Mammary epithelial cell (primary cell): ENCODE measurements at regions not wholly inside any gene's neighbourhood (a gene's known extent, or its start where the extent isn't known, plus 50 kb on each side); places are given as distances from the start of the nearest gene placed in this dataset.

Experiments used
- EZH2 ChIP-seq: IDR thresholded peaks from 2 replicates; pipeline ENCODE4 v1.6.1; 2012; ENCODE audit warnings: low read length, inconsistent platforms, borderline replicate concordance
- TF ChIP-seq, protein P1 (sequence below), 2 donors: IDR thresholded peaks in 1 of 2; conservative IDR thresholded peaks in 1 of 2; 2 replicates each; pipeline ENCODE4 v1.5.1; 2011 to 2012; ENCODE audit warnings: inconsistent platforms in 2 of 2, low read length in 2 of 2, mild to moderate bottlenecking in 2 of 2, control low read depth in 1 of 2, low read depth in 1 of 2; ENCODE audit not compliant: insufficient read depth in 1 of 2; ENCODE audit errors: extremely low read depth in 1 of 2

DNA sequence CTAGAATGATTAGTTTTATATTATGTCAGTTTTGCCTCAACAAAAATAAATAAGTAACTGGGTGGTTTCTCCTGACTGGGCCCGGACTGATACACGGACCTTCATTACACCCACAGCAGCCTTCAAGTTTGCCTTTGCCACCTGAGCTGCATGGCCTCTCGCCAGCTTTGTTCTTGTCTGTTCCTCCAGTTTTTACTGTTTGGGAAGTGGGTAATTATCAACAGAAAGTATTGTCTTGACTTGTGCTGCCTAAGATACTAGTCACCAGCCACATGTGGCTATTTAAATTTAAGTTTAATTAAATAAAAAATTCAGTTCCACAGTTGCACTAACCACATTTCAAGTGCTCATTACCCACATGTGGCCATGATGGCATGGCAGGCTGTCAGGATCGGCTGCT lies 74.7 kb upstream of the INTU start:
- TF ChIP-seq, protein P1, sequence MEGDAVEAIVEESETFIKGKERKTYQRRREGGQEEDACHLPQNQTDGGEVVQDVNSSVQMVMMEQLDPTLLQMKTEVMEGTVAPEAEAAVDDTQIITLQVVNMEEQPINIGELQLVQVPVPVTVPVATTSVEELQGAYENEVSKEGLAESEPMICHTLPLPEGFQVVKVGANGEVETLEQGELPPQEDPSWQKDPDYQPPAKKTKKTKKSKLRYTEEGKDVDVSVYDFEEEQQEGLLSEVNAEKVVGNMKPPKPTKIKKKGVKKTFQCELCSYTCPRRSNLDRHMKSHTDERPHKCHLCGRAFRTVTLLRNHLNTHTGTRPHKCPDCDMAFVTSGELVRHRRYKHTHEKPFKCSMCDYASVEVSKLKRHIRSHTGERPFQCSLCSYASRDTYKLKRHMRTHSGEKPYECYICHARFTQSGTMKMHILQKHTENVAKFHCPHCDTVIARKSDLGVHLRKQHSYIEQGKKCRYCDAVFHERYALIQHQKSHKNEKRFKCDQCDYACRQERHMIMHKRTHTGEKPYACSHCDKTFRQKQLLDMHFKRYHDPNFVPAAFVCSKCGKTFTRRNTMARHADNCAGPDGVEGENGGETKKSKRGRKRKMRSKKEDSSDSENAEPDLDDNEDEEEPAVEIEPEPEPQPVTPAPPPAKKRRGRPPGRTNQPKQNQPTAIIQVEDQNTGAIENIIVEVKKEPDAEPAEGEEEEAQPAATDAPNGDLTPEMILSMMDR (conservative IDR thresholded peaks at IDR 0.05 in 1 of 2, IDR thresholded peaks at IDR 0.05 in 1 of 2; ENCODE audit: extremely low read depth in 1 of 2, insufficient read depth in 1 of 2, low read depth in 1 of 2, low read length in 2 of 2): no peak
- no peak for TF ChIP-seq EZH2
